Activated CD8-positive, alpha-beta memory T cell treated with anti-CD3 and anti-CD28 coated beads for 36 hours (primary cell): ENCODE measurements at regions not wholly inside any gene's neighbourhood (a gene's known extent, or its start where the extent isn't known, plus 50 kb on each side); places are given as distances from the start of the nearest gene placed in this dataset.
"Not testable (repeated sequence)": the region's sequence is repeated elsewhere in the genome, so short reads cannot be mapped to it uniquely, and the experiment has no call there.

Experiments
- CTCF ChIA-PET: fragments of 350-600 bp; sonication (Branson Sonifier 250); formaldehyde crosslinking; loops from one replicate; lab custom pipeline; 2021; ENCODE audit warnings: antibody characterized with exemption; lab: Charles Lee
- POLR2A ChIA-PET: fragments of 350-600 bp; sonication (Branson Sonifier 250); formaldehyde crosslinking; loops from one replicate; lab custom pipeline; 2021; ENCODE audit warnings: antibody characterized with exemption; lab: Charles Lee

GRCh38 chr7:73961991-73962390, 66.0 kb upstream of the ELN start:
- CTCF ChIA-PET, POLR2A ChIA-PET: not testable (repeated sequence)

DNA sequence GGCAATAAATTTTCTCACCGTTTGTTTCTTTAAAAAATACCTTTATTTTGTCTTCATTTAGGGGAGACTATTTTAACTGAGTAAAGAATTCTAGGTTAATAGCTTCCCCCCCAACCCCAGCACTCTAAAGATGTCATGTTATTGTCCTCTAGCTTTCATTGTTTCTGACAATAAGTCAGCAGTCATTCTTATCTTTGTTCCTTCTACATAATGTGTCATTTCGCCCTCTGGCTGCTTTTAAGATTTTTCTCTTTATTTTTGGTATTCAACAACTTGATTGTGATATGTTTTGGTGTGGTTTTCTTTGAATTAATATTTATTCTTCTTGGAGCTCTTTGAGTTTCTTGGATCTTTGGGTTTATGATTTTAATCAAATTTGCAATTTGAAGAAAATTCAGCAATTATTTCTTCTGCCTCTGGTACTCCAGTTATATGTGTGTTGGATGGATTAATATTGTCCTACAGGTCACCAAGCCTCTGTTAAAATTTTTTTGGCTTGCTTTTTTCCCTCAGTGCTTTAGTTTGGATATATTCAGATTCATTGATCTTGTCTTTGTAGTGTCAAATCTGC, 64.6 kb upstream of the ELN start:
- ChIA-PET CTCF (no interaction called here), POLR2A (no interaction called here)

DNA sequence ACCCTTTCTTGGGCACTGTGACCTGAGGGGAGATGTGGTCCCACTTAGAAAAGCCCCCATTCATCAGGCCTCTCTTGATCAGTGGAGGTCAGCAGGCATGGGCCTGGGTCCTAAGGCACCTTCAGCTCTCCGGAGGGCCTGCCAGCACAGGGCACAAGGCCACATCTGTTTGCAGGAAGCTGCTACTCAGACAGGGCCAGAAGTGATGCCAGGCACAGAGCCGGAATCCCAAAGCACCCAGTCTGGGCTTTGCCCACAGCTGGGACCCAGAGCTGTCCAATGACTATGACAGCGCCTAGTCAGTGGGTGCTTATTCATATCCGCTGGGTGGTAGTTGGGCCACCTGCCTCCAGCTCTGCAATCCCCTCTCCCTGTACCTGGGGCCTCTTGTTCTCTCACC, 63.2 kb upstream of the ELN start:
- POLR2A ChIA-PET, result no interaction called here
- CTCF ChIA-PET, result no interaction called here

GRCh38 chr7:73966062-73966940, 61.7 kb upstream of the ELN start:
- CTCF ChIA-PET, result no interaction called here
- POLR2A ChIA-PET, result no interaction called here

- POLR2A ChIA-PET, result no interaction called here
- CTCF ChIA-PET, result no interaction called here
Measured at GRCh38 chr7:73966941-73967831, 60.8 kb upstream of the ELN start.

GRCh38 chr7:73967832-73968290, 60.1 kb upstream of the ELN start:
- ChIA-PET POLR2A (no interaction called here), CTCF (no interaction called here)

DNA sequence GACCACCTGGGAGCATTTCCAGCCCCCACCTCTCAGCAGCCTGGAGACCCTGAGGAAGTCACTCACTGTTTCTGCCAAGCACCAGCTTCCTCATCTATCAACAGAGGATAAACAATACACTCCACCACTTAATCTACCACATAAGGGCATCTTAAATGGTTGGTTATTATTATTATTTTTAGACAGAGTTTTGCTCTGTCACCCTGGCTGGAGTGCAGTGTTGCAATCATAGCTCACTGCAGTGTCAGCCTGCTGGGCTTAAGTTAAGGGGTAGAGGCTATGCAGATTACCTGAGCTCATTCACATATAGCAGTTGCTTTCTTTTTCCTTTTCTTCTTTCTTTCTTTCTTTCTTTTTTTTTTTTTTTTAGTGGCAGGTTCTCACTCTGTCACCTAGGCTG, 59.5 kb upstream of the ELN start:
- CTCF ChIA-PET, result no interaction called here
- POLR2A ChIA-PET, result no interaction called here

DNA sequence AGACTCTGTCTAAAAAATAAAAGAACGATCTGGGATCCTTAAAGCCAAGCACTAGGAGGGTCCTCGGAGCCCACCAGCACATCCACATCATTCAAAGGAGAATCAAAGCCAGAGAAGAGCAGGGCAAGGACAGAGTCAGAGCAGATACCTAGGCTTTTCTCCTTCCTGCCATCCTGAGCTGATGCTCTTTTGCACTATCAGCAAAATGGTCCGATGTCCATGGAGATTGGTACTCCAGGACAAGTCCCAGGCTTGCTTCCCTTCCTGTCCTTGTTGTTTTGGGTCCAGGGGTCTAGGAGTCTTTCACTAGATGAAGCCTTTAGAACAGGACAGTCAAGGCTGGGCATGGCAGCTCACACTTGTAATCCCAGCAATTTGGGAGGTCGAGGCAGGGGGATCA, 58.0 kb upstream of the ELN start:
- CTCF ChIA-PET, result no interaction called here
- POLR2A ChIA-PET, result no interaction called here

GRCh38 chr7:73970801-73971229, 57.2 kb upstream of the ELN start:
- POLR2A ChIA-PET, result no interaction called here
- CTCF ChIA-PET, result no interaction called here

- ChIA-PET CTCF (no interaction called here), POLR2A (no interaction called here)
Measured at GRCh38 chr7:73971322-73971703, 56.7 kb upstream of the ELN start.

GRCh38 chr7:73971704-73972341, 56.1 kb upstream of the ELN start:
- POLR2A ChIA-PET, result no interaction called here

DNA sequence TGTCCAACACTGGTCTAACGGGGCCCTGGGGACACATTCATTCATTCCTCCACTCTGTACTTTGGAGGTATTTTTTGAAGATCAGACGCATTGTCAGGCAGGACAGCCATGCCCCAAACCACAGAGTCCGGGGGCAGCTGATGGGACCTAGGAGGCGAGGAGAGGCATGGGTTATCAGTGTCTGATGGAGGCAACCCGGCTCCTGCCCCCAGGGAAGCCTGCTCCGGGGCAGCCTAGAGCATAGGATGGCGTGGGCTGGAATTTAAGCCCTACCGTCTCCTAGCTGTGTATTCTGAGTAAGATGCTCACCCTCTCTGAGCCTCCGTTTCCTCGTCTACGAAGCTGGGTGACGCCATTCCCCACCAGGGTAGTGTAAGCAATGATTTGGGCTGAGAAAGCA, 55.4 kb upstream of the ELN start:
- ChIA-PET CTCF (interaction anchor here (0.9 kb wide), 1 partner anchor 54 kb away, joined by 3 read pairs; no protein-coding TSS in a partner anchor), POLR2A (no interaction called here)

More at GRCh38 chr7:73971704-73972341, 56.1 kb upstream of the ELN start:
- CTCF ChIA-PET, result no interaction called here

GRCh38 chr7:73973091-73973490, 54.9 kb upstream of the ELN start:
- CTCF ChIA-PET, result interaction anchor here (0.9 kb wide), 1 partner anchor 54 kb away, joined by 3 read pairs; no protein-coding TSS in a partner anchor

DNA sequence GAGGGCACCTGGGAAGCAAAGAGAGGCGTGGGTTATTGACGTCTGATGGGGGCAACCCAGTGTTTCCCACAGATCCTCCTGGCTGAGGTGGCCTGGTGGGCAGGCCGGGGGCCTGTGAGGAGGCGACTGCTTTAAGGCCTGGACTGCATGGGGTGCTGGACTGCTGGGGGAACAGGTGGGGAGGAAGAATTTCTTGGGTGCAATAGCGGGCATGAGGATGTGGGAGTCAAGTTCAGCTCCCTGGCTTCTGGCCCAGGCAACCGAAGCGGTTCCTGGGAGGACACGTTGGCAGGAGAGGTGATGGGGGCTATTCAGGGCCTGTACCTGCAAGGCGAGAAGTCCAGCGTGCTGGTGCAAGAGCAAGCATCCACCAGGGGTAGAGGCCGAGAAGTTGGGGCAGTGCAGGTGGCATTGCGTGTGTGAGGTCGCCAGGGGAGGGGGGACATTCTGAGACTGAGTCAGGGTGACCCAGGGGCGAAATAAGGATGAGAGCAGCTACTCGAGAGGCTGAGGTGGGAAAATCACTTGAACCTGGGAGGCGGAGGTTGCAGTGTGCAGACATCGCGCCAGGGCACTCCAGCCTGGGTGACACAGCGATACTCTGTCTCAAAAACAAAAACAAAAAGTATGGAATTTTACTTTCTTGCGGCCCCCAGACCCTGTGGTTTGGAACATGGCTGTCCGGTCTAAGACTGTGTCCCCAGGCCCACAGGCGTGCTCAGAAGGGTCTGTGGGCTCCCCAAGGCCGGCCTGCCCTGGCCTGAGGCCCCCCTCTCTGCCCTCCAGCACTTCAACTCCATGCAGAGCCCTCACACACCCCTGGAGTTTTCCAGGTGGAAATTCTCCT, 53.6 kb upstream of the ELN start:
- ChIA-PET CTCF (no interaction called here), POLR2A (no interaction called here)

More at GRCh38 chr7:73973091-73973490, 54.9 kb upstream of the ELN start:
- POLR2A ChIA-PET, result no interaction called here

DNA sequence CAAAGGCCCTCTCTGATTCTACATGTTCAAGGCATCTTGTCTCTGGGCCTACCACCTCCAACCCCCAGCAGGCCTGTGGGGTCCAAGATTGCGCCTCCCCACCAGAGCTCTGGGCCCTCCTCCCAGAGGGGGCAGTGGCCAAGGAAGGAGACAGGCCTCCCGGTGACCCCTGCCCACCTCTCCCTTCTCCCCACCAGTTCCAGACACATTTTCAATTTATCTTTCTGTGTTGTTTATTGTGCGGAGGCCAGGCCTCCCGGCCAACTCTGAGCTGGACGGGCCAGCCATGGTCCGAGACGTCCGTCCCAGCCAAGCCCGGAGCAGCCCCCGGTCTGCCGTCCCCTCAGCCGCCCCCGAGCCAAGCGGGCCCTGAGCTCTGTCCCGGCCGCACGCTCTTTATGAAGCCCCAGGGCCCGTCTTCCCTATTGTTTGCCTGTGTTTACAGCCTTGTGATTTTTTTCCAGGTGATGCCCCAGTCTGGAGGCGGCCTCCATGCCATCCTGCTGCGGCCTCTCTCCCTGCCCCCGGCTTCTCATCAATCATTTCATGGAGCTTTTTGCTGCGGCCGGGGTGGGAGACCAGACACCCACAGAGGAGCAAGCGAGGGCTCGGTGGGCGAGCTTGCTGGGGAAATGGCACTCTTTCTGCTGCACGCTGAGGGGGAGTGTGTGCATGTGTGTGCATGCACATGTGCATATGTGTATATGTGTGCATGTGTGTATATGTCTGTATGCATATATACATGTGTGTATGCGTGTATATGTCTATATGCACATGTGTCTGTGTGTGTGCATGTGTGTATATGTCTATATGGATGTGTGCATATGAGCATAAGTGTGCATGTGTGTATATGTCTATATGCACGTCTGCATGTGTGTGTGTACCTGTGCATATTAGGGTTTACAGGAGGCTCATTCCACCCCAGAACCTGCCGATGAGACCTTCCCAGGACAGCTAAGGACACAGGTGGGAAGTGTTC, 52.7 kb upstream of the ELN start:
- POLR2A ChIA-PET, result no interaction called here
- CTCF ChIA-PET, result no interaction called here

DNA sequence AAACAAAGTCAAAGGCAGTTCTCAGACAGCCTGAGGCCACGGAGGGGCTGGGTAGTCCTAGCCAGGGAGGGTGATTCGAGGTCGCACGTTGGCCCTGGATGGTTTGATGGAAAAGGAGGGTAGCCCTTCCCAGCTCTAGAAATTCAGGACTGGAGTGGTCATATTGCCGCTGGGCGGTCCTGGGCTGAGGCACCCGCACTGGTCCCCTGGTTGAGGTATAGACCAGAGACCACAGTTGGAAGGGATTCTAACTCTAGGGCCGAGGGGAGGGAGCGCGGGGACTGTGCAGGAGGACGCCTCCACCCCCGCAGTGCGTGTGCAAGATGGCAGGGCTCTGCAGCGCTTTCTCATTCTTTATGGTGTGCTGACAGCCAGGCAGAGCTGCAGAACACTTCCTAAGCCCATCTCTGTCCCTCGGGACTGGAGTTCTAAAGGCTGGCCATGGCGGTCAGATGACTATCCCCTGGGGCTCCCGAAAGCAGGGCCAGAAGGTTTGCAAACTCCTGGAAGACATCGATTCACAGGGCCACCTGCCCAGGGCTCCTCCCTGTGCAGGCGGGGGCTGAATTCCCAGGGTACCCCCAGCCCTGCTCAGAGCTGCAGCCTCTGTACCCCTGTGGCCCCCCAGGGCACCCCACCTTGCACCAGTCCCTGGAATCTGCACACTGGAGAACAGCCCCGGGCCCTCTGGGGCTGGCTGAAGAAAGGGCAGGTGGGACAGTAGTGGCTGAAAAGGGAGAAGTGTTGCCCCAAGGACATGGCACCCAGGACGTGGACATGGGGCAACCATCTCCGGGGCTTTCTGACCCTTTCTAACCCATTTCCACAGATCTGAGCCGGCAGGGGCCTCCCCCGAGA, 51.0 kb upstream of the ELN start:
- ChIA-PET POLR2A (no interaction called here), CTCF (no interaction called here)
